RWPE1 (cell line): ENCODE measurements at regions not wholly inside any gene's neighbourhood (a gene's known extent, or its start where the extent isn't known, plus 50 kb on each side); places are given as distances from the start of the nearest gene placed in this dataset.

Experiments used
- CTCF ChIA-PET: fragments of 350-600 bp; sonication (Branson Sonifier 250); formaldehyde crosslinking; extraction: SDS; loops from one replicate; lab custom pipeline; 2021; lab: Yijun Ruan, JAX
- POLR2A ChIA-PET: fragments of 400-600 bp; formaldehyde crosslinking; extraction: SDS; loops from one replicate; lab custom pipeline; 2020; ENCODE audit warnings: antibody characterized with exemption; ENCODE audit not compliant: low non-redundant PET; lab: Yijun Ruan, JAX
- DNase-seq: peaks from one replicate; pipeline ENCODE4 v3.0.0; 2012; ENCODE audit warnings: low spot score
- H3K27ac ChIP-seq: fragments of 450-650 bp; 2 replicates; pipeline ENCODE4 v1.5.1; 2017
- CTCF ChIP-seq: fragments of 450-650 bp; conservative IDR thresholded peaks from 2 replicates; pipeline ENCODE4 v1.5.1; 2017; ENCODE audit warnings: low read depth, mild to moderate bottlenecking

GRCh38 chr6:67875877-67876383 lies 759.2 kb upstream of the ADGRB3 start:
- CTCF ChIA-PET: no interaction called here
- no peak overlapping the region for H3K27ac ChIP-seq
- DNase-seq: no peak
- no peak for TF ChIP-seq CTCF
- POLR2A ChIA-PET: no interaction called here

- no peak for DNase-seq
- ChIA-PET CTCF (no interaction called here), POLR2A (no interaction called here)
- no peak overlapping the region for H3K27ac ChIP-seq
- TF ChIP-seq CTCF: no peak
Observed at GRCh38 chr6:67870321-67870720, 764.8 kb upstream of the ADGRB3 start.

GRCh38 chr6:67863346-67863745 lies 771.7 kb upstream of the ADGRB3 start:
- CTCF ChIA-PET: interaction anchor here (0.6 kb wide), 1 partner anchor 1454 kb away, joined by 3 read pairs; no protein-coding TSS in a partner anchor
- no peak overlapping the region for H3K27ac ChIP-seq
- no peak for DNase-seq
- TF ChIP-seq CTCF: no peak
- POLR2A ChIA-PET: no interaction called here

- TF ChIP-seq CTCF: no peak
- ChIA-PET POLR2A (no interaction called here), CTCF (no interaction called here)
- H3K27ac ChIP-seq: no peak overlapping the region
- DNase-seq: no peak
Observed at GRCh38 chr6:67854098-67854497, 781.0 kb upstream of the ADGRB3 start.

GRCh38 chr6:67839818-67840217 lies 795.3 kb upstream of the ADGRB3 start:
- ChIA-PET CTCF (no interaction called here), POLR2A (no interaction called here)
- H3K27ac ChIP-seq: no peak overlapping the region
- DNase-seq: no peak
- no peak for TF ChIP-seq CTCF

GRCh38 chr6:67825201-67825895 lies 809.7 kb upstream of the ADGRB3 start:
- no peak for DNase-seq

More at GRCh38 chr6:67825201-67825895, 809.7 kb upstream of the ADGRB3 start:
- no peak overlapping the region for H3K27ac ChIP-seq
- POLR2A ChIA-PET: no interaction called here
- CTCF ChIA-PET: no interaction called here
- no peak for TF ChIP-seq CTCF
